Activated naive CD4-positive, alpha-beta T cell treated with Interleukin-2 at 50 U/mL for 16 hours (primary cell): ENCODE measurements at regions not wholly inside any gene's neighbourhood (a gene's known extent, or its start where the extent isn't known, plus 50 kb on each side); places are given as distances from the start of the nearest gene placed in this dataset.
"Not testable (repeated sequence)": the region's sequence is repeated elsewhere in the genome, so short reads cannot be mapped to it uniquely, and the experiment has no call there.

Experiments used
- DNase-seq: peaks from one replicate; pipeline ENCODE4 v3.0.0-alpha.2; 2020

- DNase-seq = no peak
These were observed 141.0 kb upstream of the NUDT12 start for GRCh38 chr5:103703617-103704016.

- no peak for DNase-seq
These were observed 130.9 kb upstream of the NUDT12 start for GRCh38 chr5:103693517-103693916.

DNA sequence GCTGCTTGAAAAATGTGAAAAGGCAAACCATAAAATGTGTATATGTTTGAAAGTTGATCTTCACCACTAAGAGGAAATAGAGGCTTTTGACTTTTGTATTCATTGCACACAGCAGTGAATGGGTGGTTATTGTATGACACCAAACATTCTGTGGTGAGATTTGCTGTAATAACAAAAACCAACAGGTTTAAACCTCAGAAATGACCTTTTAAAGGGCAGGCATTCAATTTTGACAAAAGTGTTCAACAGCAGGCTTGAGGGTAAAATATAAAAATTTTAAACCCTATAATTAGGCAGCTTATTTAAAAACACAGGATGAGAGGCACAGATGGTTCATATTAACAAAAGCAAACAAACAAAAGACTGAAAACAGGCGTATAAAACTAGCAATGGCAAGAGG lies 128.1 kb upstream of the NUDT12 start:
- DNase-seq = no peak

- no peak for DNase-seq
These were observed 117.3 kb upstream of the NUDT12 start for GRCh38 chr5:103679873-103680272.

DNA sequence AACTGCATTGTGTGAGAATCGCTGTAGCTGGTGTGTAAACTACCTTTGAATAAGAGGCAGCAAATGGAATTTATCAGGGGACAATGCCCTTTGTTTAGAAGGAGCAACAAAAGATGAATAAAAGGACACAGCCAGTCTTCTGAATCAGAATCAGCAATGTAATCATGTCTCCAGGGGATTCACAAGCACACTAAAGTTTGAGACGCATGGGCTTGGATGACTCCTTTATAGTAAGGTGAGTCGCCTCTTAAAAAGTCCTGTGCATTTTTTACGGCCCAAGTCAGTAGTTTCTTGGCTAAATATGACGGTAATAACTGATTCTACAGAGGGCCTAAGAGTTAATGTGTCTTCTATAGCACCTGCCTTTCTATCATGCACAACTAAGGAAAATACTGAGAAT lies 113.6 kb upstream of the NUDT12 start:
- DNase-seq = not testable (repeated sequence)

DNA sequence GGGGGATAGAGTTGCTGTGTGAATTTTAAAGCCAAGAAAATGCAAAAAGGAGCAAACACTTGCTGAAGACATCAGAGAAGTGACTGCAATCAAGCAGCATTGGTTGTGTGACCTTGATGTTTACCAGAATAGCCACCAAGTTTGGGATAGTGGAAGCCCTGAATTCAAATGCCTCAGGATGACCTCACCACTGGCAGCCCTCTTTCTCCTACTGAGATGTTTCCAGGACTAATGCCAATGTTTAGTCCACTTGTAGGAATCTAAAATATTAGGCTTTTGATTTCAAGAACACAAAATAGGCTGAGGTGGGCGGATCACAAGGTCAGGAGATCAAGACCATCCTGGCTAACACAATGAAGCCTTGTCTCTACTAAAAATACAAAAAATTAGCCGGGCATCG lies 112.2 kb upstream of the NUDT12 start:
- DNase-seq = no peak

GRCh38 chr5:103674251-103674650 lies 111.7 kb upstream of the NUDT12 start:
- DNase-seq = no peak

- DNase-seq = no peak
These were observed 107.0 kb upstream of the NUDT12 start for GRCh38 chr5:103669615-103670014.

DNA sequence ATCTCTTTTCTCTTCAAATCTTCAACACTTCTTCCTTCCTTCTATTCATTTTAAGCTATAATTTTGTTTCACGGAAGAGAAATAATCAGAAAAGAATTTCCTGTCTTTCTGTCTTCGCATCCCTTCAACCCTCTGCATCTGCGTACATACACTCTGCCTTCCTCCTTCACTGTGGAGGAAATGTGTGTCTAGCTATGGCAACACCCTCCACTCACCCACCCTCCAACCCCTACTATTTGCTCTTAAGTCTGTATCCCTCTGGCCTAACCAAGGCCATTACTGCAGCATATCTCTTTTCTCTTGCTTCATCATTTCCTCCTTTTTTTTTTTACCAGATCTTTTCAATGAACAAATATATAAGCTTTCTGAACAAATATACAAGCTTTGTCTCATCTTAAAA lies 105.7 kb upstream of the NUDT12 start:
- DNase-seq = no peak

- no peak for DNase-seq
These were observed 104.5 kb upstream of the NUDT12 start for GRCh38 chr5:103667068-103667467.

DNA sequence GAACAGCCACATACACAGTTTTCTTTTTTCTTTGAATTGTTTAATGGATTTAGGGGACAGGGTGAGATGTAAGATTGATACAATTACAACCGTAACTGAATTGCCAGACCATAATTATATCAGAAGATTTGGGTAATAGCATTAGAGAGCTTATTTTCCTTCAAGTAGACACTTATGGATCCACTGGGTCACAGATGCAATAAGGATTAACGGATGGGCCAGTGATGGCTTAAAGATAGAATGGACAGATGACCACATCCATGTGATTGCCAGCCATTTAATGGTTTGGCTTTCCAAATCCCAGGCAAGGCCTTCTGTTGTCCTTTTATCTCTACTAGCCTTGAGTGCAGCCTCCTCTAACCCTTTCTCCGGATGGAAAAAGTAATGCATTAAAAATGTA lies 94.7 kb upstream of the NUDT12 start:
- DNase-seq = no peak

DNA sequence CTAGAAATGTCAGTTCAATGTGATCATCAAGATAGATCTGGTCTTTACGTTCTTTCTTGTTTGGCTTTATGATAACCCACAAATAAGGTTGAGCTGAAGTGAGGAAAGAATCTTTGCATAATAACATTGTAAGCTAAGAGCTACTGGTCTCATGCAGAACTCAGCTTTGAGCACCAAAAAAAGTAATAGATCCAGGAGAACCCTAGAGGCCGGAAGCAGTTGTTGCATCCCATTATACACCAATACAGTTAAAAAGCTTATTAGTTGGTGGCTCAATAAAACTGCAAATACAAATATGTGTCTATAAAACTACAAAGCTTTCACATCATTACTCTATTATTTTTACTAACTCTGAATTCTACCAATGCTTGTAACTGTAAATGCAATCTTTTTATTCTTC lies 85.5 kb upstream of the NUDT12 start:
- DNase-seq = no peak

DNA sequence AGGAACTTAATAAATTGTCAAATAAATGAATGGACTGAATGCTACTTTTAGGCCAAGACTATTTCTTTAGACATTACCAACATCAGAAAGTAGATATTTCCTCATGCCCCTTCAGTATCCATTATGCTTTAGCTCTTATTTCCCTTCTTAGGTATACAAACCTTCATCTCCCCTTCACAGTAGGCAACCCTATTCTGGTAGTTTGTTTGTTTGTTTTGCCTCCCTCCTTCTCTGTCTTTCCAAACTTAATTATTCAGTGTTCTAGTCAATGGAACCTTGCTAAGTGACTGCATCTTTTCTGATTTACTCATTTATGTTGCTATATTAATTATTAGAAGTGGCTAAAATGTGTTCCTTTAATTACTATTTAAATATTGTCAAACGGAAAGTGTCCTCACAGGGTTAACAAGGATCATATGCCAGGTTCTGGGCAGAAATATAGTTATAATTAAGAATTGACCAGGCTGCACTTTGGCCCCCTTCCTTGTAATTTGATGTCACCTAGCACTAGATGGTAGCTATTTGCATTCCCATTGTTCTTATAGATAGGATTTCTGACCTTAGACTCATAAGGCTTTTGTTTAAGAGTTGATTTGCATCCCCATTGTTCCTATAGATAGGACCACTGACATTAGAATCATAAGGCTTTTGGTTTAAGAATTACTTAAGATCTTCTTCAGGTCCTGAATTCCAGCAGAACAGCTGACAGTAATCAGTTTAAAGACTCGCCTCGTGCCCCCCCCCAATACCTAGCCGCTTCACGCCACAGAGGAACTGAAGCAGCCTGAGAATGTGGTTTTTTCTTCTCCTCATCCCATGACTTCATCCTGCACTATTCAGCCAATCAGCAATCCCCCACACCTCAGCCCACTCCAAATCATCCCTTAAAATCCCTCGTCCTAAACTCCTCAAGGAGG lies 84.4 kb upstream of the NUDT12 start:
- no peak for DNase-seq

- DNase-seq = no peak
These were observed 83.2 kb upstream of the NUDT12 start for GRCh38 chr5:103645816-103646215.

GRCh38 chr5:103638979-103639378 lies 76.4 kb upstream of the NUDT12 start:
- no peak for DNase-seq

GRCh38 chr5:103624675-103625074 lies 62.1 kb upstream of the NUDT12 start:
- DNase-seq = no peak

GRCh38 chr5:103624035-103624480 lies 61.5 kb upstream of the NUDT12 start:
- DNase-seq = no peak

DNA sequence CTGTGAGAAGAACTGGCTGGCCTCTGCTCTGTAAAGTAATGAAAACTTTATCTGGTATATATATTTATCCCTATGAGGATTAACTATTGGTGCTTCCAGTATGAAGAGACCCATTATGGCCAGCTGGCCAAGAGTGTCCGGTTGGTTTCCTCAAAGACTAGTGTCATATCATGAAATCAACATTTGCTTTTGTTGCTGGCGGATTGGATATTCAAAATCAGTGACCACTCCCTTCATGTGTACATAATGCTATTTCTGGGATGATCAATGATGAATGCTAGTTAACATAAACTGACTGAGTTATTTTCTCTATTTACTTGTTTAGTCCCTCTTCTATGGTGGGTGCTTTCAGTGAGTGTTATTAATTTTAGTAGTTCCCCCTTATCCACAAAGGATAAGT lies 60.8 kb upstream of the NUDT12 start:
- DNase-seq = no peak

GRCh38 chr5:103621548-103621930 lies 59.0 kb upstream of the NUDT12 start:
- DNase-seq = no peak

DNA sequence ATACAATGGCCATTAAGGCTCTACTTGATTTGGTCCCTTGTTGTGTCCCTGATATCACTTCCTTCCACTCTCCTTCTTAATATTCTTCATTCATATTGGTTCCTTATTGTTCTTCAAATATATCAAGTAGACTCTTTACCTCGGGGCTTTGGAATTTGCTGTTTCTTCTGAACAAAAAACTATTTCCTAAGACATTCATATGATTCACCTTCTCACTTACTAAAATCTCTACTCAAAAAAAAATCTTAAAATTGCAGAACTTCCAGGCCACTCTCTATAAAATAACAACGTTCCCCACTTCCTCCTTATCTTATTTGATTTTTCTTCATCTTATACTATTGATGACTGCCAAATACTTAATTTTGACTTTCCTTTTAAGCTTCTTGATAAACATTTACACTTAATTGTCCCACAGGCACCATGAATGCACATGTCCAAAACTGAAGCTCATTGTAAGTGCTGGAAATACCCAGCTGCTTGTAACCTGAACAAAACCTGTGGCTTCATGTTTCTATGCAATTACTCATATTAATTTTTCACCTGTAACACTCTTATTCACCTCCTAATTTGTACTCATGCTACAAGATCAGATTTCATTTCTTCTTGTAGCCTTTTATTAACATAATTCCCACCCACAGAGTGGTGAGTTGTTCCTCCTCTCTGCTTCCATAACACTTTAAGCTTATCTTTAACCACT lies 58.4 kb upstream of the NUDT12 start:
- DNase-seq = no peak

- DNase-seq = no peak
These were observed 55.3 kb upstream of the NUDT12 start for GRCh38 chr5:103617913-103618312.

GRCh38 chr5:103617090-103617489 lies 54.5 kb upstream of the NUDT12 start:
- DNase-seq = no peak

DNA sequence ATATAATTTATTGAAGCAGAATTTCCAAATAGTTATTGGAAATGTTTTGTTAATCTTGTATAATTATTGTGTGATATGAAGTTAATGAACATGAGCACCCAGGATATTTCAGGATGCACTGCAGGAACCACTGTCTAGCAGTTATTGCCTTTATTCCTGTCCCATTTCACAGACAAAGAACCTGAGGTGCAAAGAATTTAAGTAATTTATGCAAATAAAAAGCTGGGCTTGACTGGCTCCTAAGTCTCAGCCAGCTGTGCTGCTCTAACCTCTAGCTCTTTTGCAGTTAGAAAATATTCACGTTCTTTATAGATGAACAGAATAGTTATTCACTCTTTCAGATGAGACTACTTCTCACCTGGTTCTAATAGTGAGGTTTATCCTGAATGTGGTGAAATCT lies 50.0 kb upstream of the NUDT12 start:
- DNase-seq = no peak
